IMR-90 (cell line): ENCODE measurements at regions not wholly inside any gene's neighbourhood (a gene's known extent, or its start where the extent isn't known, plus 50 kb on each side); places are given as distances from the start of the nearest gene placed in this dataset.

Experiments used
- ATAC-seq: fragments of 200-7000 bp; cut with Tn5 transposase; 2 replicates; pipeline ENCODE4 v1.9.1; 2020; ENCODE audit warnings: low read depth, mild to moderate bottlenecking, moderate library complexity
- BruUV-seq: library from RNA; stranded (reverse); fragments of 400-500 nt; replicated peaks from 2 replicates; lab custom pipeline; 2021; lab: Mats Ljungman, UMichigan
- CTCF ChIA-PET: fragments of 300-600 bp; formaldehyde crosslinking; extraction: SDS; loops from one replicate; lab custom pipeline; 2021; ENCODE audit warnings: antibody characterized with exemption; lab: Yijun Ruan, JAX
- POLR2A ChIA-PET: fragments of 300-600 bp; sonication (Branson Sonifier 250); formaldehyde crosslinking; loops from one replicate; lab custom pipeline; 2022; ENCODE audit warnings: antibody characterized with exemption; ENCODE audit not compliant: unreplicated experiment; lab: Charles Lee
- DNase-seq: peaks from one replicate; pipeline ENCODE4 v3.0.0; 2013
- H2AFZ ChIP-seq: replicated peaks from 2 replicates; pipeline ENCODE3; 2013; ENCODE audit warnings: low read length, mild to moderate bottlenecking; ENCODE audit not compliant: poor library complexity
- H2AK5ac ChIP-seq: 2 replicates; pipeline ENCODE4 v1.6.1; 2013; ENCODE audit warnings: low read depth, low read length, inconsistent platforms
- H2AK9ac ChIP-seq: replicated peaks from 2 replicates; pipeline ENCODE3; 2013; ENCODE audit warnings: mild to moderate bottlenecking, low read depth, low read length, moderate library complexity; ENCODE audit not compliant: poor library complexity
- H2BK120ac ChIP-seq: 2 replicates; pipeline ENCODE4 v1.6.1; 2013; ENCODE audit warnings: low read depth, low read length, inconsistent platforms
- H2BK15ac ChIP-seq: 3 replicates; pipeline ENCODE4 v1.6.1; 2013; ENCODE audit warnings: low read depth, low read length, inconsistent platforms
- H2BK20ac ChIP-seq: 2 replicates; pipeline ENCODE4 v1.6.1; 2013; ENCODE audit warnings: low read depth, mild to moderate bottlenecking, inconsistent platforms, low read length, moderate library complexity
- H2BK5ac ChIP-seq: 2 replicates; pipeline ENCODE4 v1.6.1; 2013; ENCODE audit warnings: mild to moderate bottlenecking, low read depth, low read length, inconsistent platforms; ENCODE audit not compliant: poor library complexity, severe bottlenecking
- H3K14ac ChIP-seq: replicated peaks from 2 replicates; pipeline ENCODE4 v1.6.1; 2013; ENCODE audit warnings: low read depth, low read length, inconsistent platforms
- H3K18ac ChIP-seq: 2 replicates; pipeline ENCODE4 v1.6.1; 2013; ENCODE audit warnings: low read depth, low read length, control low read depth
- H3K23ac ChIP-seq: 2 replicates; pipeline ENCODE4 v1.6.1; 2013; ENCODE audit warnings: low read depth, low read length, inconsistent platforms
- H3K27ac ChIP-seq: 2 replicates; pipeline ENCODE4 v1.5.1; 2013; ENCODE audit warnings: mild to moderate bottlenecking, control low read depth, low read length; ENCODE audit not compliant: insufficient read depth
- H3K27me3 ChIP-seq: 2 replicates; pipeline ENCODE4 v1.6.1; 2013; ENCODE audit warnings: low read length; ENCODE audit not compliant: control insufficient read depth, insufficient read depth
- H3K36me3 ChIP-seq: 2 replicates; pipeline ENCODE4 v1.6.1; 2013; ENCODE audit warnings: low read length, mixed read lengths; ENCODE audit not compliant: control insufficient read depth, insufficient read depth
- H3K4ac ChIP-seq: 2 replicates; pipeline ENCODE4 v1.6.1; 2013; ENCODE audit warnings: low read depth, low read length, inconsistent platforms
- H3K4me1 ChIP-seq: 2 replicates; pipeline ENCODE4 v1.6.1; 2013; ENCODE audit warnings: low read length, mixed read lengths; ENCODE audit not compliant: control insufficient read depth, insufficient read depth
- H3K4me2 ChIP-seq: 2 replicates; pipeline ENCODE4 v1.6.1; 2013; ENCODE audit warnings: low read depth, mild to moderate bottlenecking, control low read depth, low read length, moderate library complexity
- H3K4me3 ChIP-seq: 2 replicates; pipeline ENCODE4 v1.5.1; 2013; ENCODE audit warnings: low read depth, mild to moderate bottlenecking, control low read depth, low read length, moderate library complexity; ENCODE audit not compliant: insufficient read depth
- H3K56ac ChIP-seq: 2 replicates; pipeline ENCODE4 v1.6.1; 2013; ENCODE audit warnings: low read length, inconsistent platforms; ENCODE audit not compliant: insufficient read depth; ENCODE audit errors: extremely low read depth
- H3K79me1 ChIP-seq, 2 experiments: 2 replicates each; pipeline ENCODE4 v1.6.1; 2013; ENCODE audit warnings: low read length in 2 of 2, inconsistent platforms in 1 of 2, low read depth in 1 of 2
- H3K9ac ChIP-seq: 2 replicates; pipeline ENCODE4 v1.6.1; 2013; ENCODE audit warnings: low read depth, low read length, control low read depth
- H3K9me1 ChIP-seq: 2 replicates; pipeline ENCODE4 v1.6.1; 2013; ENCODE audit warnings: low read length, inconsistent platforms; ENCODE audit not compliant: insufficient read depth
- H3K9me3 ChIP-seq: 2 replicates; pipeline ENCODE4 v1.6.1; 2013; ENCODE audit warnings: low read length; ENCODE audit not compliant: control insufficient read depth, insufficient read depth
- H4K20me1 ChIP-seq: 2 replicates; pipeline ENCODE4 v1.6.1; 2013; ENCODE audit warnings: low read length, inconsistent platforms; ENCODE audit not compliant: insufficient read depth
- H4K5ac ChIP-seq: 2 replicates; pipeline ENCODE4 v1.6.1; 2013; ENCODE audit warnings: mild to moderate bottlenecking, low read depth, low read length, control low read depth
- H4K8ac ChIP-seq, 2 experiments: 2 replicates each; pipeline ENCODE4 v1.6.1; 2013; ENCODE audit warnings: low read depth in 2 of 2, low read length in 2 of 2, control low read depth in 1 of 2, inconsistent platforms in 1 of 2
- H4K91ac ChIP-seq: 2 replicates; pipeline ENCODE4 v1.6.1; 2013; ENCODE audit warnings: low read depth, low read length, inconsistent platforms; ENCODE audit not compliant: insufficient read depth
- BHLHE40 ChIP-seq: fragments of 150-350 bp; IDR thresholded peaks from 2 replicates; pipeline ENCODE4 v1.6.1; 2016; ENCODE audit warnings: mild to moderate bottlenecking, low read depth, low read length
- CEBPB ChIP-seq: IDR thresholded peaks from 2 replicates; pipeline ENCODE4 v1.6.1; 2012; ENCODE audit warnings: low read depth, low read length, improper control_type of control experiment
- CHD1 ChIP-seq: IDR thresholded peaks from 2 replicates; pipeline ENCODE4 v1.6.1; 2012; ENCODE audit warnings: low read depth, low read length, improper control_type of control experiment
- FOS ChIP-seq: fragments of 150-350 bp; IDR thresholded peaks from 2 replicates; pipeline ENCODE4 v1.6.1; 2016; ENCODE audit warnings: low read depth, low read length
- MAFK ChIP-seq: IDR thresholded peaks from 2 replicates; pipeline ENCODE4 v1.6.1; 2012; ENCODE audit warnings: low read depth, low read length, improper control_type of control experiment
- MAZ ChIP-seq: IDR thresholded peaks from 2 replicates; pipeline ENCODE4 v1.6.1; 2012; ENCODE audit warnings: low read depth, mild to moderate bottlenecking, low read length, improper control_type of control experiment, moderate library complexity, borderline replicate concordance
- MXI1 ChIP-seq: IDR thresholded peaks from 2 replicates; pipeline ENCODE4 v1.6.1; 2012; ENCODE audit warnings: low read depth, mild to moderate bottlenecking, low read length, moderate library complexity, borderline replicate concordance
- NFE2L2 ChIP-seq: fragments of 150-350 bp; IDR thresholded peaks from 2 replicates; pipeline ENCODE4 v1.6.1; 2016; ENCODE audit warnings: low read depth, mild to moderate bottlenecking, low read length
- POLR2A ChIP-seq: IDR thresholded peaks from 2 replicates; pipeline ENCODE4 v1.6.1; 2012; ENCODE audit warnings: mild to moderate bottlenecking, low read depth, low read length
- RAD21 ChIP-seq: IDR thresholded peaks from 2 replicates; pipeline ENCODE4 v1.6.1; 2012; ENCODE audit warnings: low read length, improper control_type of control experiment
- RCOR1 ChIP-seq: IDR thresholded peaks from 2 replicates; pipeline ENCODE4 v1.6.1; 2012; ENCODE audit warnings: mild to moderate bottlenecking, low read length, improper control_type of control experiment; ENCODE audit not compliant: insufficient replicate concordance
- RFX5 ChIP-seq: IDR thresholded peaks from 2 replicates; pipeline ENCODE4 v1.8.0; 2012; ENCODE audit warnings: low read depth, mild to moderate bottlenecking, low read length, moderate library complexity
- SMC3 ChIP-seq: fragments of 150-350 bp; IDR thresholded peaks from 2 replicates; pipeline ENCODE4 v1.6.1; 2016; ENCODE audit warnings: low read depth, mild to moderate bottlenecking, antibody characterized with exemption, low read length, moderate library complexity
- WGBS, 2 experiments: methylation state at CpG; one replicate each; pipeline versions ENCODE4 v1.1.5 to v1.1.7; 2013; ENCODE audit warnings: missing lambda C conversion rate in 2 of 2; ENCODE audit not compliant: insufficient read length in 1 of 2; ENCODE audit errors: extremely low coverage in 2 of 2; 5-methylcytosine and 5-hydroxymethylcytosine counted together
- dilution Hi-C: fragments of 300-500 bp; cut with HindIII; formaldehyde crosslinking; loops from one replicate; pipeline ENCODE4 v1.14.3; 2018; ENCODE audit warnings: low sequenced_read_pairs; ENCODE audit not compliant: unreplicated experiment
- in situ Hi-C: fragments of 300-500 bp; cut with MboI; formaldehyde crosslinking; loops from 3 replicates; pipeline ENCODE4 v1.14.3; 2019; ENCODE audit warnings: low sequenced_read_pairs, inconsistent platforms, mixed read lengths
- intact Hi-C: fragments of 100-400 bp; cut with micrococcal nuclease; formaldehyde crosslinking; loops from 2 replicates; pipeline ENCODE4 v1.10.0; 2022
- TF ChIP-seq, protein P1 (sequence below): conservative IDR thresholded peaks from 2 replicates; pipeline ENCODE4 v1.5.1; 2012; ENCODE audit warnings: mild to moderate bottlenecking, low read depth, low read length, improper control_type of control experiment
- TF ChIP-seq, protein P2 (sequence below): fragments of 150-350 bp; IDR thresholded peaks from 2 replicates; pipeline ENCODE4 v1.6.1; 2017; ENCODE audit warnings: mild to moderate bottlenecking, antibody characterized with exemption, low read length, low read depth
- TF ChIP-seq, protein P3 (sequence below): fragments of 150-350 bp; IDR thresholded peaks from 2 replicates; pipeline ENCODE4 v1.6.1; 2016; ENCODE audit warnings: low read depth, mild to moderate bottlenecking, low read length, moderate library complexity, borderline replicate concordance

DNA sequence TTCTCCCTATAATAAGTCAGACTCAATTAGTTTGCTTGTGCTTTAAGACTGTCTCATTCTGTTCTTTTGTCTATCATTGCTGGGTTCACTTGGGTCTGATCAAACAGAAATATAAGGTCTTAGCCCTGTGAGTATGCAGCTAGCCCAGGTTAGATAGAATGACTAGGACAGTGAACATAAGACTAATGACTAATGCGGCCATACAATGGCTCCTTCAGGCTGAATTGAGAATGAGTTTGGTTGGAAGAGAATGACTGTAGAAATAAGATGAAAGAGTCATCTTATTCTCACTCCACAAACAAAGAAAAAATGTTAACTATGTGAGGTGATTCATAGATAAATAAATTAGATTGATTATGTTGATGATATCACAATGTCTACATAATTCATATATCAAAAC lies 50.1 kb upstream of the OBI1 start:
- TF ChIP-seq BHLHE40 = no peak
- TF ChIP-seq SMC3 = no peak
- TF ChIP-seq MAZ = no peak
- no peak for TF ChIP-seq POLR2A
- TF ChIP-seq NFE2L2 = no peak
- TF ChIP-seq FOS = no peak
- TF ChIP-seq, protein P1, sequence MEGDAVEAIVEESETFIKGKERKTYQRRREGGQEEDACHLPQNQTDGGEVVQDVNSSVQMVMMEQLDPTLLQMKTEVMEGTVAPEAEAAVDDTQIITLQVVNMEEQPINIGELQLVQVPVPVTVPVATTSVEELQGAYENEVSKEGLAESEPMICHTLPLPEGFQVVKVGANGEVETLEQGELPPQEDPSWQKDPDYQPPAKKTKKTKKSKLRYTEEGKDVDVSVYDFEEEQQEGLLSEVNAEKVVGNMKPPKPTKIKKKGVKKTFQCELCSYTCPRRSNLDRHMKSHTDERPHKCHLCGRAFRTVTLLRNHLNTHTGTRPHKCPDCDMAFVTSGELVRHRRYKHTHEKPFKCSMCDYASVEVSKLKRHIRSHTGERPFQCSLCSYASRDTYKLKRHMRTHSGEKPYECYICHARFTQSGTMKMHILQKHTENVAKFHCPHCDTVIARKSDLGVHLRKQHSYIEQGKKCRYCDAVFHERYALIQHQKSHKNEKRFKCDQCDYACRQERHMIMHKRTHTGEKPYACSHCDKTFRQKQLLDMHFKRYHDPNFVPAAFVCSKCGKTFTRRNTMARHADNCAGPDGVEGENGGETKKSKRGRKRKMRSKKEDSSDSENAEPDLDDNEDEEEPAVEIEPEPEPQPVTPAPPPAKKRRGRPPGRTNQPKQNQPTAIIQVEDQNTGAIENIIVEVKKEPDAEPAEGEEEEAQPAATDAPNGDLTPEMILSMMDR = no peak
- TF ChIP-seq CEBPB = no peak
- no peak for TF ChIP-seq RAD21
- no peak for TF ChIP-seq RCOR1
- TF ChIP-seq MXI1 = no peak
- TF ChIP-seq CHD1 = no peak
- TF ChIP-seq, protein P2, sequence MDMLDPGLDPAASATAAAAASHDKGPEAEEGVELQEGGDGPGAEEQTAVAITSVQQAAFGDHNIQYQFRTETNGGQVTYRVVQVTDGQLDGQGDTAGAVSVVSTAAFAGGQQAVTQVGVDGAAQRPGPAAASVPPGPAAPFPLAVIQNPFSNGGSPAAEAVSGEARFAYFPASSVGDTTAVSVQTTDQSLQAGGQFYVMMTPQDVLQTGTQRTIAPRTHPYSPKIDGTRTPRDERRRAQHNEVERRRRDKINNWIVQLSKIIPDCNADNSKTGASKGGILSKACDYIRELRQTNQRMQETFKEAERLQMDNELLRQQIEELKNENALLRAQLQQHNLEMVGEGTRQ = no peak
- TF ChIP-seq, protein P3, sequence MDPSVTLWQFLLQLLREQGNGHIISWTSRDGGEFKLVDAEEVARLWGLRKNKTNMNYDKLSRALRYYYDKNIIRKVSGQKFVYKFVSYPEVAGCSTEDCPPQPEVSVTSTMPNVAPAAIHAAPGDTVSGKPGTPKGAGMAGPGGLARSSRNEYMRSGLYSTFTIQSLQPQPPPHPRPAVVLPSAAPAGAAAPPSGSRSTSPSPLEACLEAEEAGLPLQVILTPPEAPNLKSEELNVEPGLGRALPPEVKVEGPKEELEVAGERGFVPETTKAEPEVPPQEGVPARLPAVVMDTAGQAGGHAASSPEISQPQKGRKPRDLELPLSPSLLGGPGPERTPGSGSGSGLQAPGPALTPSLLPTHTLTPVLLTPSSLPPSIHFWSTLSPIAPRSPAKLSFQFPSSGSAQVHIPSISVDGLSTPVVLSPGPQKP = no peak
- TF ChIP-seq MAFK = no peak
- no peak for TF ChIP-seq RFX5
- Histone ChIP-seq H3K36me3 (no peaks in the 10 kb centered on the region), H2BK5ac (no peak overlapping the region), H4K91ac (no peak overlapping the region), H2AK9ac (no peak overlapping the region), H3K4me3 (no peak overlapping the region), H3K4me1 (no peaks in the 10 kb centered on the region), H3K56ac (no peak overlapping the region), H3K14ac (no peak overlapping the region), H2BK120ac (no peak overlapping the region), H3K18ac (no peak overlapping the region), H4K8ac (no peak overlapping the region), H3K23ac (no peak overlapping the region), H3K9me1 (no peaks in the 10 kb centered on the region), H4K5ac (no peak overlapping the region), H2BK15ac (no peak overlapping the region), H3K27ac (no peak overlapping the region), H3K27me3 (no peaks in the 10 kb centered on the region; the same call in 1 of the 2 replicates), H2AFZ (no peak overlapping the region), H3K9me3 (no peaks in the 10 kb centered on the region), H3K4ac (no peak overlapping the region), H3K4me2 (no peak overlapping the region), H2AK5ac (no peak overlapping the region), H3K9ac (no peak overlapping the region), H4K20me1 (no peaks in the 10 kb centered on the region), H2BK20ac (no peak overlapping the region), H3K79me1 (no peaks in the 10 kb centered on the region)
- in situ Hi-C loops (no loop called here), intact Hi-C loops (no loop called here), dilution Hi-C loops (no loop called here)
- POLR2A ChIA-PET = no interaction called here
- WGBS, 2 experiments = no CpG with 5 or more reads among the region's 1 CpG
- BruUV-seq = no TSS peak
- ATAC-seq (no peak), DNase-seq (no peak)
- CTCF ChIA-PET = no interaction called here
